MM.1S (cell line): ENCODE measurements at regions not wholly inside any gene's neighbourhood (a gene's known extent, or its start where the extent isn't known, plus 50 kb on each side); places are given as distances from the start of the nearest gene placed in this dataset.

ENCODE experiments used
- DNase-seq: peaks from one replicate; pipeline ENCODE4 v3.0.0-alpha.2; 2015
- H2AFZ ChIP-seq: fragments of 300-600 bp; sonication (generic); 2 replicates; pipeline ENCODE4 v1.6.0; 2016; ENCODE audit warnings: antibody characterized with exemption, low read length
- H3F3A ChIP-seq: fragments of 300-600 bp; sonication (generic); 2 replicates; pipeline ENCODE4 v1.6.1; 2016; ENCODE audit warnings: mild to moderate bottlenecking, antibody characterized with exemption, low read length, moderate library complexity, mixed read lengths; ENCODE audit not compliant: insufficient read depth
- H3K27ac ChIP-seq: fragments of 300-600 bp; sonication (generic); 2 replicates; pipeline ENCODE4 v1.5.1; 2016; ENCODE audit warnings: mild to moderate bottlenecking, low read length
- H3K27me3 ChIP-seq: fragments of 300-600 bp; sonication (generic); replicated peaks from 2 replicates; pipeline ENCODE4 v1.6.0; 2016; ENCODE audit warnings: low read length; ENCODE audit not compliant: insufficient read depth
- H3K36me3 ChIP-seq: fragments of 300-600 bp; sonication (generic); replicated peaks from 2 replicates; pipeline ENCODE4 v1.6.1; 2016; ENCODE audit warnings: mild to moderate bottlenecking, low read length, mixed read lengths; ENCODE audit not compliant: insufficient read depth
- H3K4me1 ChIP-seq: fragments of 300-600 bp; sonication (generic); 2 replicates; pipeline ENCODE4 v1.6.1; 2016; ENCODE audit warnings: low read length, mixed read lengths
- H3K4me2 ChIP-seq: fragments of 300-600 bp; sonication (generic); 2 replicates; pipeline ENCODE4 v1.6.0; 2016; ENCODE audit warnings: low read depth, low read length
- H3K4me3 ChIP-seq: fragments of 300-600 bp; sonication (generic); 2 replicates; pipeline ENCODE4 v1.5.1; 2016; ENCODE audit warnings: low read length, mixed read lengths
- H3K79me2 ChIP-seq: fragments of 300-600 bp; sonication (generic); 2 replicates; pipeline ENCODE4 v1.6.1; 2016; ENCODE audit warnings: mixed run types, low read length, mixed read lengths
- H3K9ac ChIP-seq: fragments of 300-600 bp; sonication (generic); 2 replicates; pipeline ENCODE4 v1.6.1; 2016; ENCODE audit warnings: low read length, mixed read lengths
- H3K9me2 ChIP-seq: fragments of 300-600 bp; sonication (generic); replicated peaks from 2 replicates; pipeline ENCODE4 v1.6.1; 2016; ENCODE audit warnings: mild to moderate bottlenecking, low read length, mixed read lengths; ENCODE audit not compliant: insufficient read depth
- H3K9me3 ChIP-seq: fragments of 300-600 bp; sonication (generic); replicated peaks from 2 replicates; pipeline ENCODE4 v1.6.1; 2016; ENCODE audit warnings: mild to moderate bottlenecking, low read length, mixed read lengths; ENCODE audit not compliant: insufficient read depth
- H4K20me1 ChIP-seq: fragments of 300-600 bp; sonication (generic); 2 replicates; pipeline ENCODE4 v1.6.1; 2016; ENCODE audit warnings: mild to moderate bottlenecking, low read length, moderate library complexity, mixed read lengths; ENCODE audit not compliant: insufficient read depth
- CTCF ChIP-seq: fragments of 300-600 bp; sonication (generic); IDR thresholded peaks from 2 replicates; pipeline ENCODE4 v1.5.1; 2016; ENCODE audit warnings: antibody characterized with exemption, low read length, mixed read lengths
- EZH2 ChIP-seq: fragments of 300-600 bp; sonication (generic); optimal IDR thresholded peaks from 2 replicates; pipeline ENCODE3; 2017; ENCODE audit warnings: low read depth, mild to moderate bottlenecking, antibody characterized with exemption, low read length, mixed read lengths
- EZH2phosphoT487 ChIP-seq: fragments of 300-600 bp; sonication (generic); IDR thresholded peaks from 2 replicates; pipeline ENCODE4 v1.6.1; 2018; ENCODE audit warnings: antibody characterized with exemption, low read length

- Histone ChIP-seq H3F3A (no peaks in the 10 kb centered on the region), H3K9me2 (no peaks in the 10 kb centered on the region), H3K4me3 (no peak overlapping the region), H3K4me2 (no peak overlapping the region), H3K9me3 (no peaks in the 10 kb centered on the region), H3K79me2 (no peaks in the 10 kb centered on the region), H3K27me3 (no peaks in the 10 kb centered on the region), H3K4me1 (no peaks in the 10 kb centered on the region), H4K20me1 (no peaks in the 10 kb centered on the region), H3K27ac (no peak overlapping the region), H3K9ac (no peak overlapping the region), H3K36me3 (no peaks in the 10 kb centered on the region), H2AFZ (no peak overlapping the region)
- DNase-seq = no peak
- TF ChIP-seq EZH2 = no peak
- TF ChIP-seq EZH2phosphoT487 = no peak
- no peak for TF ChIP-seq CTCF
Observed at GRCh38 chr13:40304391-40304790, 362.1 kb downstream of the FOXO1 start.

GRCh38 chr13:40306817-40307216, 359.6 kb downstream of the FOXO1 start:
- Histone ChIP-seq H4K20me1 (no peaks in the 10 kb centered on the region), H3K27ac (no peak overlapping the region), H3K9me3 (no peaks in the 10 kb centered on the region), H3F3A (no peaks in the 10 kb centered on the region), H2AFZ (no peak overlapping the region), H3K9me2 (no peaks in the 10 kb centered on the region), H3K4me1 (no peaks in the 10 kb centered on the region), H3K9ac (no peak overlapping the region), H3K36me3 (no peaks in the 10 kb centered on the region), H3K4me3 (no peak overlapping the region), H3K4me2 (no peak overlapping the region), H3K79me2 (no peaks in the 10 kb centered on the region), H3K27me3 (no peaks in the 10 kb centered on the region)
- no peak for DNase-seq
- TF ChIP-seq EZH2 (no peak), CTCF (no peak), EZH2phosphoT487 (no peak)

- no peak overlapping the region for H3K4me2 ChIP-seq
Observed at GRCh38 chr13:40309881-40310280, 356.6 kb downstream of the FOXO1 start.

More at GRCh38 chr13:40309881-40310280, 356.6 kb downstream of the FOXO1 start:
- Histone ChIP-seq H3K4me3 (no peak overlapping the region), H3K9me2 (no peaks in the 10 kb centered on the region), H3K9me3 (no peaks in the 10 kb centered on the region), H3F3A (no peaks in the 10 kb centered on the region), H3K79me2 (no peaks in the 10 kb centered on the region), H3K36me3 (no peaks in the 10 kb centered on the region), H3K27ac (no peak overlapping the region), H3K9ac (no peak overlapping the region), H2AFZ (no peak overlapping the region), H3K27me3 (no peaks in the 10 kb centered on the region), H4K20me1 (no peaks in the 10 kb centered on the region), H3K4me1 (no peaks in the 10 kb centered on the region)
- no peak for TF ChIP-seq CTCF
- TF ChIP-seq EZH2 = no peak
- no peak for TF ChIP-seq EZH2phosphoT487
- no peak for DNase-seq
